ENCODE measurements at regions not wholly inside any gene's neighbourhood (a gene's known extent, or its start where the extent isn't known, plus 50 kb on each side); places are given as distances from the start of the nearest gene placed in this dataset.

- no peak for TF ChIP-seq CTCF (IDR thresholded peaks at IDR 0.05; ENCODE audit: insufficient read depth, low read length)
- no peak overlapping the region for H3K4me3 ChIP-seq (ENCODE audit: low read depth, low read length)
- DNase-seq (ENCODE audit: low read depth) = no peak
Observed at GRCh38 chr13:84894749-84895148, 904.5 kb downstream of the SLITRK6 start.

- H3K4me3 ChIP-seq (ENCODE audit: low read depth, low read length) = no peak overlapping the region
- TF ChIP-seq CTCF (IDR thresholded peaks at IDR 0.05; ENCODE audit: insufficient read depth, low read length) = no peak
- no peak for DNase-seq (ENCODE audit: low read depth)
Observed at GRCh38 chr13:84885868-84886267, 913.4 kb downstream of the SLITRK6 start.

GRCh38 chr13:84873951-84874350 is 925.3 kb downstream of the SLITRK6 start:
- H3K4me3 ChIP-seq (ENCODE audit: low read depth, low read length) = no peak overlapping the region

GRCh38 chr13:84870190-84870589 is 929.0 kb downstream of the SLITRK6 start:
- H3K4me3 ChIP-seq (ENCODE audit: low read depth, low read length) = no peak overlapping the region
- no peak for TF ChIP-seq CTCF (IDR thresholded peaks at IDR 0.05; ENCODE audit: insufficient read depth, low read length)
- no peak for DNase-seq (ENCODE audit: low read depth)

More at GRCh38 chr13:84873951-84874350, 925.3 kb downstream of the SLITRK6 start:
- DNase-seq (ENCODE audit: low read depth) = no peak
- TF ChIP-seq CTCF (IDR thresholded peaks at IDR 0.05; ENCODE audit: insufficient read depth, low read length) = no peak

GRCh38 chr13:84867246-84867645 is 932.0 kb downstream of the SLITRK6 start:
- no peak for DNase-seq (ENCODE audit: low read depth)
- no peak for TF ChIP-seq CTCF (IDR thresholded peaks at IDR 0.05; ENCODE audit: insufficient read depth, low read length)
- H3K4me3 ChIP-seq (ENCODE audit: low read depth, low read length) = no peak overlapping the region

GRCh38 chr13:84865783-84866221 is 933.4 kb downstream of the SLITRK6 start:
- DNase-seq (ENCODE audit: low read depth) = no peak
- TF ChIP-seq CTCF (IDR thresholded peaks at IDR 0.05; ENCODE audit: insufficient read depth, low read length) = no peak
- H3K4me3 ChIP-seq (ENCODE audit: low read depth, low read length) = no peak overlapping the region

- no peak for DNase-seq (ENCODE audit: low read depth)
- H3K4me3 ChIP-seq (ENCODE audit: low read depth, low read length) = no peak overlapping the region
- TF ChIP-seq CTCF (IDR thresholded peaks at IDR 0.05; ENCODE audit: insufficient read depth, low read length) = no peak
Observed at GRCh38 chr13:84864341-84864740, 934.9 kb downstream of the SLITRK6 start.

All from fibroblast of the aortic adventitia (primary cell).